Suppressor macrophage (primary cell): ENCODE measurements at regions not wholly inside any gene's neighbourhood (a gene's known extent, or its start where the extent isn't known, plus 50 kb on each side); places are given as distances from the start of the nearest gene placed in this dataset.

Source experiments
- DNase-seq, 4 experiments: peaks; one replicate each; pipeline ENCODE4 v3.0.0-alpha.2; 2020 to 2022

DNA sequence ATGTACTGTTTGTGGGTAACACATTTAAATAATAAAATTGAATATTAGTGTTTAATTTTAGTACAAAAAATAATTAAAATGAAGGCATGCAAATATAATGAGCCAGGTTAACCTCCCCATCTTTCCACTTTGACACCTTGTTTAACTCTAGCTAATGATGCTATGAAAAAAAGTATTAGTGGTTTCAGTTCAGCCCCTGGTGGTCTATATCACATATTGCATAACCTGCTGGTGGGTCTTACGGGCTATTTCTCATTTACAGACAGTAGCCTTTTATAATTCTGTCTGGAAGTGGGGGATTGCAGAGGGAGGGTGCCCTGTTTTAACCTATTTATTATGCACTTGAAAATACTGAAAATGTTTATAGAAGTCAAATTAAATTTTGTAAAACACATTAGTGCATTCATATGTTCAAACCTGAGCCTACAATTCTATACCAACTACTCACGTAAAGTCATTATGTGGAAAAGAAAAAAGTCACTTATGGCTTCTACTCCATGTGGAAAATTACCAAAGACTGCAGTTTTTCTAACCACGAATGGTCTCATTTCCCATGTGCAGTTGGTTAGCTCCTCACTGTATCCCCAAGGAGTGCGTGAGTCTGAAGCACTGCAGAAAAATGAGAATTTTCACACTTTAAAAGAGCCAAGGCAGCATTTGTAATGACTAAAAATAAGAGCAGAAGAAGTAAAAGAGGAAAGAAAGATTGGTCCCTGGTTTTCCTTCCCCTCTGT, 381.0 kb downstream of the MTX2 start:
- DNase-seq = no peak

GRCh38 chr2:176650838-176651555, 381.8 kb downstream of the MTX2 start:
- DNase-seq = no peak

- peak; percentile 49 to 85 (median 65) for DNase-seq
Measured at GRCh38 chr2:176652300-176653182, 383.3 kb downstream of the MTX2 start.

DNA sequence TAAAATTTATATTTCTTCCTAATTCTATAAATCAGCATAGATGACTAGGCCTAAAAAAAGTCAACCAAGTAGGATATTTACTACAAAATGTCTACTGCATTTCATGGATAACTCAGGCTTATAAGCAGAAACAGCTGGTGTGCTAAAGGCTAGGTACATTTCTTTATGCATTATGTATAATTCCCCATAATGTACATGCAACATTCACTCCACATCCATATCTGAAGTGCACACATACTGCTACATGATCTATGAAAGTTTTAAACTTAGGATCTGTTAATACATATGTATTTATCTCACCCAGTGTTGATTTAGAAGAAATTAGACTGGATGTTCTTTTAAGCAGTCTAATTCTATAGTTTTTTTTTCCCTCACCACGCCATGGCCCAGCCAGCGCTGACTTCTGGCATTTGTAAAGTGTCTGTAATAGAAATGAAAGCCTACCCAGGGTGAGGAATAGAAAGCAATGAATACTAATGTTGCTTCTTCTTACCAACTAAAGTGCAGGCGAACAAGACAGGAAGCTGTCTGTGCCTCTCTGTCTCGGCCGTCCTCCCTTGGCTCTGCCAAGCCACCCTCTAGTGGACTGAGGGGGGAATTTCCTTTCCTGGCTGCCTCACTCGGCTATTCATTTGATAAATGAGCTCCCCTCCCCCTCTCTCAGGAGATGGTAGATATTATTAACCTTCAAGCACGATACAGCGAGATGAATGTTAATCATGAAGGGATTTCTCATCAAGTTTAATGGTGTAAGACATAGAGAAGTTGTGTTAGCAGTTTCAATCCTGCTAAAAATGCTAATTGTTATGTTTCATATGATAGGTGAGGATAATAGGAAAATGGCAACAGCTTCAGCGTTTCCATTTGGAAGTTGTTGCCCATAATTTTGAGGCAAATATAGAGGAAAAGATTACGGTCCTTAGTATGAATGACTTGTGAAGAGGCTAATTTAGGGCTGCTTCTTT, 384.5 kb downstream of the MTX2 start:
- DNase-seq = peak; percentile 61 to 76 (median 68)

DNA sequence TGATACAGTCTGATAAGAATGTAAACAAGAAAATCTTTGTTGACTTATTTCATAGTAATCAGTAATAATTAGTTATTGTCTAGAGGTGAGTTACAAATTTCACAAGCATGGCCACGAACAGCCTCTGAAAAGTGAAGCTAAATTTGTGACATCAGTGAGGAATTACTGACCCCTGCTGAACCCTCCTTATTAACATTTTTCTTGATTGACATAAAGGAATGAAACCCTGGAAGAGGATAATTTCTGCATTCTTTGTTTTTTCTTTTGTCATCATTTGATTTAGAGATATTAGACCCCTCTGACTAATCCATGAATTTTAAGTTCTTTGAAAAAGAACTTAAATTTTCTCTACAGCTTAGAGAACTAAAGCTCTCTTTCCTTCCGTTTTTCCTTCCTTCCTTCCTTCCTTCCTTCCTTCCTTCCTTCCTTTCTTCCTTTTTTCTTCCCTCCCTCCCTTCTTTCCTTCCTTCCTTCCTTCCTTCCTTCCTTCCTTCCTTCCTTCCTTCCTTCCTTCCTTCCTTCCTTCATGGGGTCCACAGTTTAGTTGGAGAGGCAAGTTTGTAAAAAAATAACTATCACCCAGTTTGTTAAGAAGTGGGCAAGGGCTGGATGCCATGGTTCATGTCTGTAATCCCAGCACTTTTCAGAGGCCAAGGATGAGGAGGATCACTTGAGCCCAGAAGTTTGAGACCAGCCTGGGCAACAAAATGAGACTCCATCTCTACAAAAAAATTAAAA, 387.0 kb downstream of the MTX2 start:
- DNase-seq = no peak

- DNase-seq = no peak
Measured at GRCh38 chr2:176656776-176657140, 387.5 kb downstream of the MTX2 start.

GRCh38 chr2:176657393-176657792, 388.2 kb downstream of the MTX2 start:
- DNase-seq = no peak

GRCh38 chr2:176658708-176659107, 389.5 kb downstream of the MTX2 start:
- DNase-seq = no peak

DNA sequence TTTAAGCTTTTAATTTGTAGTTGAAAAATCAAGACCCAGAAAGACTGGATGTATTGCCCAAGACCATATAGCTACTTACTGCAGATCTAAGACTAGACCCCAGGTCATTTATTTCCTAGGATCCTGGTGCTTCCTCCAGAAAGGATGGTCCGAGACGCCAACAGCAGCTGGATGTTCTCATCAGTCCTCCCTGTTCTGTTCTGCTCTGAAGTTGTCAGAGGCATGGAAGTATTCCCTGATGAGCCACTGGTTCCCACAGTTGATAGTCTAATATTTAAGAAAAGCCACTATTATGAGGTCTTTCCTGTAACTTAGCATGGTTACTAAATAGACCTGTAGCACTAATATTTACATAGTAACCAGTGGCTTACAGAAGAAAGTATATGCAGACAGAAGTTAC, 393.5 kb downstream of the MTX2 start:
- no peak for DNase-seq

DNA sequence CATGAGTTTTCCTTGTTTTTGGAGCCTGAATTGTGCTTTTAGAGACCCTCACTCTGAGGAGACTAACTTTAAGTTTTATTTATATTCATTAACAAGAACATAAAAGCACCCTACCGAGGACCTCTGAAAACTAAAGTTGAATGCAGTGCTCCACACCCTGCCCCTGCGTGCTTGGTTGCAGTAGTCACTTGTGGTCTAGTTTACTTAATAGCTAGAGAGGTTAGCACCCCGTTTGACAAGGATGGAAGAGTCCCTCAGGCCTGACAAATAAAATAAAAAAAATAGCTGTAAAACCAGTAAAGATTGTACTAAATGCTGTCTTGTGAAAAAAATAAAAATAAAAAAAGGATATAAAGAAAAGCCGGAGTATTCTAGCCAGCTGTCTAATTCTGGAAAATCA, 395.2 kb downstream of the MTX2 start:
- no peak for DNase-seq

DNA sequence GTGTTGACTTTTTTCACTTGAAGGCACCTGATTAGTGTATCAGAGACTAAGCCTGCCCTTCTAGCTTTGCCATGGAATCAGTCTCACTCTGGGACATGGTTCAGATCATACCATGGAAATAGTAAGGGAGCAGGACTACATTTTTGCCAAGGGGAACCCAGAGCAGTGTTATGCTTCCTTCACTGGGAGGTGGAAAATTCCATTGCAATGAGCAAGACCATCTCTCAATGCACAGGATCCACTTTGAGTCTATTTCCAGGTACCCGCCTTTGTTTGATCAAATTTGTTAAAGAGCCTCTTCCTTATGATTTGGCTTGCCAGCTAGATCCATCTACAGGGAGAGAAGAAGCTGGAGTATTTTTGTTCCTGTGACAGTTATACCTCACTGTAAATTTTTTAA, 395.8 kb downstream of the MTX2 start:
- no peak for DNase-seq

DNA sequence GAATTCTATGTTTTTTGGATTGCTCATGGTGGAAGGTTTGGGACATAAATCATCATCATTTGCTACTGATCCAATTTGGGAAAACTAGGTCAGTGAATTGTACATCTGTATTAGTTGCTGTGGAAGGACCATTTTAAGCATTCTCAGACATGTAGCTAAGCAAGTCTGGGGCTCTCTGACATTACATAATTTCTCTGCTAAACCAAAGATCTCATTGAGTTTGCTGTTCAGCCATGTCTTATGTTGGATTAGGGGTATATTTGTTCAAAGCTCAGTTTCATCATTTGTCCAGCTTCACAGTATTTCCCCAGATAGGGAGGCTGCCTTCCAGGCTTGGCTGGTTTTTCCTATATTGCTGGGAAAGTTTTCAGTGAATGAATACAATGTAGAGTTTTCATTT, 399.7 kb downstream of the MTX2 start:
- no peak for DNase-seq

- no peak for DNase-seq
Measured at GRCh38 chr2:176669398-176670174, 400.3 kb downstream of the MTX2 start.

DNA sequence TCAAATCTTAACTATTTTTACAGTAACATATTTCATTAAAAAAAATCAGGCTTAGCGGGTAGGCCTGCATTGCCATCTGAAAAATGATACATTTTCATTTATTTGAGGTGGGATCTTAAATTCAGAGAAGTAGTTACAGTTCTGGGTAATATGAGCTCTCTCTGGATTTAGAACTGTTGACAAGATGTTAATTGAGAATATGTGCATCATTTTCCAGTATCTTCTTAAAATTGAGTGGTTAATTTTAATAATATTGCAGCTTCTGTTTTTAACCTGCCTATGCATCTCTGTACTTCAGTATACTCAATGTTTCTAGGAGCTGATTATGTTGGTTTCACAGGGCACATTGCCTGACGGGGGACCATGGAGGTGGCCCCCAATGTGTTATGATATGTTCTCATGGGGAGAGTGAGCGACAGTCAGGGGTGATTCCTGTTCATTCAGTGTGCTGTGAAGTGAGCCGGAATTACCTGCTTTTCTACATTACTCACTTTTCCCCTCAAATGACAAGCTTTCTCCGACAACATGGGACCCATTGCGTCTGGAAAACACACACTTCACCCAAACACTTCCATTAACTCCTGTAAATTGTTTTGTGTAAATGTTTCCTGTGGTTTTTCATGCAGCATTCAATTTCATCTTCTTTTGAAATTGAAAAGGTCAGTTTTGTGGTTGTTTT, 406.2 kb downstream of the MTX2 start:
- no peak for DNase-seq

DNA sequence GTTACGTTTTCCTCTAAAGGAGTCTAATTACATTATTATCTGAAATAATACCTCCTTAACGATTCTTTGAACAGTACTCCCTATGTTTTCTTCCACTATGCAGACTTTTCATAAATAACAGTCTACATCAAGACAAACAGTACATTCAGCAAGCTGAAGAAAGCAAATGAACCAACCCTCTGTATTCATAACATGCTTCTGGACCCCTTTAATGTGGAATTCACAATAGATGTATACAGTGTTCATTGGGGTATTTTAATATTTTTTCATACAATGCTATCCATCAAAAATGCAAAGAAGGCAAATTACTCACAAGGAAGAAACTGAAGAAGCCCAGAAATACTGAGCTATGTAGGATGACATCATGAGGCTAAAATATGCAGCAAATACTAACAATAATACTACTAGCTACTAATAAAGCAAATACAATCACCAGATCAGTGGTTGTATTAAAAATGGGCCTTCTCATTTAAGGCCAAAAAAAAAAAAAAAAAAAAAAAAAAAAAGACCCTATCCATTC, 408.6 kb downstream of the MTX2 start:
- DNase-seq = no peak

GRCh38 chr2:176678571-176678970, 409.3 kb downstream of the MTX2 start:
- no peak for DNase-seq

GRCh38 chr2:176679061-176679669, 409.9 kb downstream of the MTX2 start:
- DNase-seq = no peak

DNA sequence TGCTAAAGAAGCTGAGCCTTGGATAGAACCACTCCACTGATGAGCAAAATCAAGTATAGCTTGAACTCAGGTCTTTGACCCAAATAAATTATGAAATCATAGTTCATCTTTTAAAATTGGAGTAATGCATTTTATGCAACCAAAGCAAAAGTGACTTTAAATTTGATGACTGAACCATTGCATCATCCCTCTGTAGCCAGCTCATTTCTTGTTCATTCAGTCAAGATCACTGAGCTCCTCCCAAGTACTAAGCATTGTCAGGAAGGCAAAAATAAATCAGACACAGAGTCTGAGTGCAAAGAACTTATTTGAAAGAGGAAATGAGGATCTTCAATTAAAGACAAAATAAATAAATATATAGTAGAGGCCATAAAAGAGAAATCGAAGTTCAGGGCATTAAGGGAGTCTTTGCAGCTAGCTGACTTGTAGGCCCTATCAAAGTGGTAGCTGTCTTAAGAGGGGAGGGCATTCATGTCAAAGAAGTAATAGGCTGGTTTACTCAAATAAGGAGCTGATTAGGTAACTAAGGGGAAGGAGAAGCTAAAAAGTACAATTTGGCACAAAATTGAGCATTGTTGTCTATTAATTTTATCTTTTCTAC, 411.8 kb downstream of the MTX2 start:
- no peak for DNase-seq

- no peak for DNase-seq
Measured at GRCh38 chr2:176681584-176682115, 412.4 kb downstream of the MTX2 start.
